SJSA1 (cell line): ENCODE measurements at regions not wholly inside any gene's neighbourhood (a gene's known extent, or its start where the extent isn't known, plus 50 kb on each side); places are given as distances from the start of the nearest gene placed in this dataset.

Experiments used
- DNase-seq, 2 experiments: peaks; one replicate each; pipeline ENCODE4 v3.0.0-alpha.2; 2015 to 2020; ENCODE audit warnings: low spot score in 2 of 2, low read depth in 1 of 2
- H3K27ac ChIP-seq: fragments of 250-450 bp; sonication (Bioruptor Pico); 2 replicates; pipeline ENCODE4 v1.5.1; 2020; ENCODE audit warnings: mild to moderate bottlenecking, moderate library complexity
- H3K27me3 ChIP-seq: fragments of 250-450 bp; sonication (Bioruptor Pico); replicated peaks from 2 replicates; pipeline ENCODE4 v1.5.1; 2020; ENCODE audit warnings: mild to moderate bottlenecking, moderate library complexity
- H3K36me3 ChIP-seq: fragments of 250-450 bp; sonication (Bioruptor Pico); 2 replicates; pipeline ENCODE4 v1.5.1; 2020; ENCODE audit warnings: mild to moderate bottlenecking
- H3K4me1 ChIP-seq: fragments of 250-450 bp; sonication (Bioruptor Pico); replicated peaks from 2 replicates; pipeline ENCODE4 v1.6.1; 2021; ENCODE audit warnings: mild to moderate bottlenecking
- H3K4me3 ChIP-seq: fragments of 250-450 bp; sonication (Bioruptor Pico); 2 replicates; pipeline ENCODE4 v1.5.1; 2020; ENCODE audit warnings: mild to moderate bottlenecking
- H3K9me3 ChIP-seq: fragments of 250-450 bp; sonication (Bioruptor Pico); replicated peaks from 2 replicates; pipeline ENCODE4 v1.5.1; 2020; ENCODE audit warnings: mild to moderate bottlenecking

DNA sequence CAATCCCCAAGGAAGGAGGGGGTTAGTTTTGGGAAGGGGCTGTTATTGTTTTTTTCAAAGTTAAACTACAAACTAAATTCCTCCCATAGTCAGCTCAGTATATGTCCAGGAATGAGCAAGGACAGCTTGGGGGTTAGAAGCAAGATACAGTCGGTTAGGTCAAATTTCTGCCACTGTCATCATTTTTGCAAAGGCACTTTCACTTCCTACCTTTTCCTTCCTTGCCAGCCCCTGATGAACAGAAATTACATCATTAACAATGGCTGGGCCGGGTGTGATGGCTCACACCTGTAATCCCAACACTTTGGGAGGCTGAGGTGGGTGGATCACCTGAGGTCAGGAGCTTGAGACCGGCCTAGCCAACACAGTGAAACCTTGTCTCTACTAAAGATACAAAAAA, 51.5 kb upstream of the HRH2 start:
- DNase-seq, result no peak
- no peaks in the 10 kb centered on the region; the same call in 1 of the 2 replicates for H3K36me3 ChIP-seq
- 0 out of 2 replicates have a peak, but pooled peaks cover 4% of the 10 kb centered on the region for H3K27me3 ChIP-seq
- no peaks in the 10 kb centered on the region; the same call in 1 of the 2 replicates for H3K9me3 ChIP-seq
- no peaks in the 10 kb centered on the region for H3K4me1 ChIP-seq
- no peak overlapping the region for H3K4me3 ChIP-seq
- no peak overlapping the region for H3K27ac ChIP-seq
